ENCODE measurements at regions not wholly inside any gene's neighbourhood (a gene's known extent, or its start where the extent isn't known, plus 50 kb on each side); places are given as distances from the start of the nearest gene placed in this dataset.

- TF ChIP-seq CTCF (IDR thresholded peaks at IDR 0.05) = no peak
- TF ChIP-seq POLR2A (IDR thresholded peaks at IDR 0.05) = no peak
Measured at GRCh38 chr3:35549690-35550089, 89.6 kb upstream of the ARPP21 start.

All from lower leg skin (tissue), 3 donors.